ENCODE measurements at regions not wholly inside any gene's neighbourhood (a gene's known extent, or its start where the extent isn't known, plus 50 kb on each side); places are given as distances from the start of the nearest gene placed in this dataset.

- TF ChIP-seq, protein P1, sequence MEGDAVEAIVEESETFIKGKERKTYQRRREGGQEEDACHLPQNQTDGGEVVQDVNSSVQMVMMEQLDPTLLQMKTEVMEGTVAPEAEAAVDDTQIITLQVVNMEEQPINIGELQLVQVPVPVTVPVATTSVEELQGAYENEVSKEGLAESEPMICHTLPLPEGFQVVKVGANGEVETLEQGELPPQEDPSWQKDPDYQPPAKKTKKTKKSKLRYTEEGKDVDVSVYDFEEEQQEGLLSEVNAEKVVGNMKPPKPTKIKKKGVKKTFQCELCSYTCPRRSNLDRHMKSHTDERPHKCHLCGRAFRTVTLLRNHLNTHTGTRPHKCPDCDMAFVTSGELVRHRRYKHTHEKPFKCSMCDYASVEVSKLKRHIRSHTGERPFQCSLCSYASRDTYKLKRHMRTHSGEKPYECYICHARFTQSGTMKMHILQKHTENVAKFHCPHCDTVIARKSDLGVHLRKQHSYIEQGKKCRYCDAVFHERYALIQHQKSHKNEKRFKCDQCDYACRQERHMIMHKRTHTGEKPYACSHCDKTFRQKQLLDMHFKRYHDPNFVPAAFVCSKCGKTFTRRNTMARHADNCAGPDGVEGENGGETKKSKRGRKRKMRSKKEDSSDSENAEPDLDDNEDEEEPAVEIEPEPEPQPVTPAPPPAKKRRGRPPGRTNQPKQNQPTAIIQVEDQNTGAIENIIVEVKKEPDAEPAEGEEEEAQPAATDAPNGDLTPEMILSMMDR (IDR thresholded peaks at IDR 0.05), result no peak
- Histone ChIP-seq H3K4me3 (no peak overlapping the region), H3K27ac (no peak overlapping the region)
- no peak for DNase-seq (ENCODE audit: low spot score)
Observed at GRCh38 chr3:34955680-34956079, 683.6 kb upstream of the ARPP21 start.

GRCh38 chr3:34956511-34956910 lies 682.8 kb upstream of the ARPP21 start:
- TF ChIP-seq, protein P1 (IDR thresholded peaks at IDR 0.05), result no peak
- Histone ChIP-seq H3K27ac (no peak overlapping the region), H3K4me3 (no peak overlapping the region)
- no peak for DNase-seq (ENCODE audit: low spot score)

DNA sequence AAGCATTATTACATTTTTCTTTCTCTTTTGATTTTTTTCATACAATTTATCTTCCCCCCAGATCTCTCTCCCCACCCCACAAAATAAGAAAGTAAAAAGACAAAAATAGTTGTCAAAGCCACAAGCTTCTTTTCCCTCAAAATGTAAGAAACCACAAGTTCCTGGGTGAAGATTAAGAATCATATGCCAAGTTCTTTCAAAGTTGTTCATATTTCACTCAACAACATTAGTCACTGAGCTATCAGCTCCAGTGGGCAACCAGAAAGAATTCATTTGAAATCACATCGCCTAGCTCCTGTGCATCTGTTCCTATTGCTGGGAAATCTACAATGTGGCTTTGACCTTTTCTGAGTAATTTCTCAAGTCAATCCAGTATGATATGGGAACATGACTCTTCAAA lies 681.6 kb upstream of the ARPP21 start:
- TF ChIP-seq, protein P1 (IDR thresholded peaks at IDR 0.05), result no peak
- DNase-seq (ENCODE audit: low spot score), result no peak
- Histone ChIP-seq H3K27ac (no peak overlapping the region), H3K4me3 (no peak overlapping the region)

- DNase-seq (ENCODE audit: low spot score), result no peak
- TF ChIP-seq, protein P1 (IDR thresholded peaks at IDR 0.05), result no peak
- Histone ChIP-seq H3K27ac (no peak overlapping the region), H3K4me3 (no peak overlapping the region)
Observed at GRCh38 chr3:34969513-34969912, 669.8 kb upstream of the ARPP21 start.

- Histone ChIP-seq H3K4me3 (no peak overlapping the region), H3K27ac (no peak overlapping the region)
- TF ChIP-seq, protein P1 (IDR thresholded peaks at IDR 0.05), result no peak
- DNase-seq (ENCODE audit: low spot score), result no peak
Observed at GRCh38 chr3:34972481-34972880, 666.8 kb upstream of the ARPP21 start.

GRCh38 chr3:34973586-34973985 lies 665.7 kb upstream of the ARPP21 start:
- DNase-seq (ENCODE audit: low spot score), result no peak
- Histone ChIP-seq H3K27ac (no peak overlapping the region), H3K4me3 (no peak overlapping the region)
- TF ChIP-seq, protein P1 (IDR thresholded peaks at IDR 0.05), result no peak

DNA sequence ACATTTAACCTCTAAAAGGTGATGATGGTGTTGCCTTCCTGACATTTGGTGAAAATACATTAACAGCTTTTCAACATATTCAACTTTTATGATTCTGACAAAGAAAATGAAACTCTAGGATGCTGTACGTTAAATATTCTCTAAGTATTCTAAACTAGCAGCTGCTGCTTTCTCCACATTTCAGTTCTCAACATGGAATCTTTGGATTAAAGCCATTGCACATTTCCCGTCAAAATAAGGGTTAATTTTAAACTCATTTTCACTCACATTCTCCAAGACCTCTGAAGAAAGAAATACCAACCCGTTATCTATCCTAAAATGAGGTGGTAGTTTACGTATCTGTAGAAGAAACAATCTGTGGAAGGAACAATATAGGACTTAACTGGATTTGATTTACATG lies 655.7 kb upstream of the ARPP21 start:
- TF ChIP-seq, protein P1 (IDR thresholded peaks at IDR 0.05), result no peak
- Histone ChIP-seq H3K4me3 (no peak overlapping the region), H3K27ac (no peak overlapping the region)
- no peak for DNase-seq (ENCODE audit: low spot score)
